ENCODE measurements at regions not wholly inside any gene's neighbourhood (a gene's known extent, or its start where the extent isn't known, plus 50 kb on each side); places are given as distances from the start of the nearest gene placed in this dataset.
"Not testable (repeated sequence)": the region's sequence is repeated elsewhere in the genome, so short reads cannot be mapped to it uniquely, and the experiment has no call there.

DNA sequence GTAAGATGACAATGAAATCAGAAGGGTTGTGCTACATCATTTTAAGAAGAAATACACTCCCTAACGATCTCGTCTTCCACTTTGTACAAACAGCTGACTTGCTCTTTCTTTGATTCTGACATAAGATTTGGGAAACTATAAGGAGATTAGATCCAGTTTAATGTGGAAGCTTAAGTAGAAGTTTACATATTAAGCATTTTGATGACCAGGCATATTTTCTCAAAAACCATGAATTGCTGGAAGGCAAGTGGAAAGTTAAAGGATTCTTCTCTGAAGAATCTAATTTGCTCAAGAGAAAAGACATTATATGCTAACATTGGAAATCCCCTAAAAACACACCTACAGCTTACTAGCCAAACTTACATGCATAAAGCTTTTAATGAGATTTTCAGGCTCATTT is 531.9 kb upstream of the PTPRD start:
- no peak for DNase-seq (ENCODE audit: low spot score)

DNA sequence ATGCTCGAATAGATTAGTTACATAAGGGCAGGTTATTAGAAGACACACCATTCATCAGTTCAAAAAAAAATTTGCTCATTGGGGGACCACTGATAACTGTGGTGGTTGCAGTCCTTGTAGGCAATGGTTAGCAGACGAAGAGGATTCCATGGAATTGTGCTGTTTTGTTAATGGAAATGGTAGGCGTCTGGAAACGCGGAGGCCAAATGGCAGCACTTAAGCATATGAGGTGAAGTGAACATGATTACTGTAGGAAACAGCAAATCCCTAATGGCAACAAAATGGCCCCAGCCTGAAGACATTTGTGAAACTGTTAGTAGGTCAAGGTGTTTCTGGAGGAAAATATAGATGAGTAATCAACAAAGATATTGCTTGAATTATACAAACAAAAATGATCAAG is 535.4 kb upstream of the PTPRD start:
- DNase-seq (ENCODE audit: low spot score): no peak

DNA sequence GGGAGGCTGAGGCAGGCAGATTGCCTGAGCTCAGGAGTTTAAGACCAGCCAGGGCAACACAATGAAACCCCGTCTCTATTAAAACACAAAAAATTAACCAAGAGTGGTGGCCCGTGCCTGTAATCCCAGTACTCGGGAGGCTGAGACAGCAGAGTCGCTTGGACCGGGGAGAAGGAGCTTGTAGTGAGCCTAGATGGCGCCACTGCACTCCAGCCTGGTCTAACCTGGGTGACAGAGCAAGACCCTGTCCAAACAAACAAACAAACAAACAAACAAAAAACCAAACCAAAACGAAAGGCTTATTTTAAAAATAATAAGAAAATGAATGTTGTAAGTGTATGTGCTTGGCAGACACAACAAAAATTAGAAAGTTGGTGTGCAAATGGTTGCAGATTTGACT is 536.3 kb upstream of the PTPRD start:
- DNase-seq (ENCODE audit: low spot score): no peak

DNA sequence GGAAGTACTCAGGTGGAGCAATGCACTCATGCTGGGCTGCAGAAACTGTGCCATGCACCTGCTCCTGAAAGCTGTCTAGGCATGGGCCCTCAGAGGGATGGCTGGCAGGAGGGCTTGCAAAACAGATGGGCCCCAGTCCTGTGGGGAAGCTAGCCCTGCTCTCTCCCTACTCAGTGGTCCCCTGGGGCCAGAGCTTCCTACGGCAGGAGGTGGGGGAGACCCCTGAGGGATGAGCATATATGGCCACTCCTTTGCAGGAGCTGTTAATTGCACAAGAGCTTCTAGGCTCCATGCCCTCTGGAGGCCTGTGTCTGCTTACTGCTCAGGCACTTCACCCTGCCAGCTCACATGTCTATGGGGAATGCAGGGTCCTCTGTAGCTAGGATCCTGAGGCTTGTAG is 545.3 kb upstream of the PTPRD start:
- DNase-seq (ENCODE audit: low spot score): no peak

DNA sequence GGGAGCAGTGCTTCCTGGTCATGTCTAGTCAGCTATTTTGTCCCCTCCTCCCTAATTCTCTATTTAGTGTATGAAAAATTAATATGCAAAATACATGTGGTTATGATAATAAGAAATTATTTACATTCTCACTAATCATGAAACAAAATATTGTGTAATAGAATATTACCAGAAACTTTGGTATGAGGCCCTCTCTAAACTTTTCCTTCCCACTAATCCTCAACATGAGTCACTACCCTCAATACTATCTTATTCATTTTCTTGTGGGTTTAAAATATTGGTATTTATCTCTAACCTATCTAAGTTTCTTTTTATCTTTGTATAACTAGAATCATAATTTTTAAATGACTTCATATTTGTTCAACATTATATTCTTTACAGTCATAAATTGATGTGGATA is 545.9 kb upstream of the PTPRD start:
- DNase-seq (ENCODE audit: low spot score): no peak

DNA sequence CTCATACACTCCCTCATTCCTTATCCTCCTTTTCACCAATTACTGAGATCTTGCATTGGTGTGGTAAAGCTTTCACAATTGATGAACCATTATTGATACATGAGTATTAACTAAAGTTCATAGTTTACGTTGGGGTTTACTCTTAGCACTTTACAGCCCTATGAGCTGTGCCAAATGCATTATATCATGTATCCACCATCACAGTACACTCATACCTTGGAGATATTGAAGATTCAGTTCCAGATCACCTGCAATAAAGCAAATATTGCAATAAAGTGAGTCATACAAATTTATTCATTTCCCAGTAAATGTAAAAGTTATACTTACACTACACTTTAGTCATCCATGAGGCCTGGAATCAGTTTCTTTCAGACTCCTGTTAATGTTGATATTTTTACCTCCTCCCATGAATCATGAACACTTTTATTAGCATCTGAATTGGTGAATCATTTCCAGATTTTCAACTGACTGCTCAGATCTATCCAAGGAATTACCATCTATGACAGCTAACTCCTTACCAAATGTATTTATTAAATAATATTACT is 546.6 kb upstream of the PTPRD start:
- no peak for DNase-seq (ENCODE audit: low spot score)

DNA sequence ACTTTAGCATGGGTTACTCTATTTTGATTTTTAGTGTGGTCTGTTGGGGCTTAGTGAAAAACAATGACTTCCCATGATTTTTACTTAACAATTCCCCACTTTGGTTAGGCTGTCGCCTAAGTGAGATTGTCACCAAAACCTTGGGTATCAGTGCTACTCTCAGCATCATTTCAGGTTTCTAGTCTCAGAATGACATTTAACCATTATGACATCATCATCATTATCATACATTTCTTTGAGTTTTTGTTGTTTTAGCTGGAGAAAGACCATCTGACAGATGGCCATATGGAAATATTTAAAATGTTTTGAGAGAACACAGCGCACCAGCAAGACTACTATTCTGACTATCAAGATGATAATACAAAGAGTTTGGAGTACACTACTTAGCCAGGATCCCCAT is 551.0 kb upstream of the PTPRD start:
- no peak for DNase-seq (ENCODE audit: low spot score)

DNA sequence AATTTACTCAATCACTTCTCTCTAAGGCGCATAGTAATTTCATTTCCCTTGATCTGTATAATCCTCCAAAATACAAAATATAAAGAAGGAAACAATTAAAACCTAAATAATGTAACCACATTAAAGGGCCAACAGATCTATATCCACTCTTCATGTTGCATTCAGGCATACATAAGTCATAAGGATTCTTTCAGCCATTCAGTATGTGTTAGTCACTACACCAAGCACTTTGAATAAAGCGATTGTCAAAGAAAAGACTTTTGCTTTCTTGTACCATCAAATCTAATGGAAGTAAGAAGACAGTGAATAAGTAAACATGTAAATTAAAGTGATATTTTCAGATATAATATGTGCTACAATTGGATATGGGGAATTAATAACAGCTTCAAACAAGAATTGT is 569.2 kb upstream of the PTPRD start:
- DNase-seq (ENCODE audit: low spot score): no peak

DNA sequence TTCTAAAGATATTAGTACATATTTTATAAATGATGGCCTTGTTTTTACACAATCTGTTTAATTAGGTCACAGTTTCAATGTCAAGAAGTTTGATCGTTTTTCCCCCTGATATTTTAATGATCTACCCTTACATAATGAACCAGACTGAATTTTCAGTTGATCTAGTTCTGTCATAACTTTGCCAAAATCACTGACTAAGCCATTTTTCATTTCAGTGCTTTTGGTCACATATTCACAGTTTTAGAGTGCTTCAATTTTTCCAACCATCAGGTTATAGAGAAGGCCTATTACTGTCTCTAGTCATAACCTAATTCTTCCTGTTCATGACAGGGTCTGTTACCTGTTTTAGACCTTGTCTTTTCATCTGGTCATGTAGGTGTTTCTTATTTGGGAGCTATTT is 577.9 kb upstream of the PTPRD start:
- DNase-seq (ENCODE audit: low spot score): no peak

DNA sequence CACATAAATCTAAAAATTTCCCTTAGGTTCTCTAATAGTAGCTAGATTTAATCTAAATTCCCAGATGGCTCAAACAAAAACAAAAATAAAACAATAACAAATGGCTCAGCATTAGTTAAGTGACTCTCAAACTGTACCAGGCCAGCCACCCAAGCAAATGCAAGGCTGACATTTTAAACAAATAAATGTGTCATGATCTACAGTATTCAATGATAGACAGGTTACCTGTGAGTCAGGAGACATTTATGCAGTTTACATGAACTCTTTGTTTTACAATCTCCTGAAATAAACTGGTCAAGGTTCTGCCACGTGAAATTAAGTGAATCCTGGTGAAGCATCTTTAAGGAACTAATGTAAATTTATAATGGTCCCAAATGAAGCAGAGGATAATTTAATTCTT is 580.2 kb upstream of the PTPRD start:
- no peak for DNase-seq (ENCODE audit: low spot score)

DNA sequence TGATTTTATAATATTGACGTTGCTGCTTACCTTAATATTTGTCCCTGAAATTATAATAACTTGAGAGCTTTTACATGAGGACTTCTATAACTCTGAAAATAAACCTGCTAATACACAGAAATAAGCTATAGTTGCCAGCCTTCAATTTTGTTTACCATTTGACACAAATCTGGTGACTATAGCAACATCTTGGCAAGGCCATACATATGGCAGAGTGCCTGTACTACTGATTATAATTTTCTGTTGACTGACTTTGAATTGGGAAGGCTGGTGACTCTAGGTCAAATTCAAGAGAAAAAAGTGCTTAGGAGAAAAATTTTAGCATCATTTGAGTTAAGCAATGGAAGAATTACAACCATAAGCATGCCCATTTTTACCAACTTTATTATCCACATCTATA is 581.4 kb upstream of the PTPRD start:
- no peak for DNase-seq (ENCODE audit: low spot score)

DNA sequence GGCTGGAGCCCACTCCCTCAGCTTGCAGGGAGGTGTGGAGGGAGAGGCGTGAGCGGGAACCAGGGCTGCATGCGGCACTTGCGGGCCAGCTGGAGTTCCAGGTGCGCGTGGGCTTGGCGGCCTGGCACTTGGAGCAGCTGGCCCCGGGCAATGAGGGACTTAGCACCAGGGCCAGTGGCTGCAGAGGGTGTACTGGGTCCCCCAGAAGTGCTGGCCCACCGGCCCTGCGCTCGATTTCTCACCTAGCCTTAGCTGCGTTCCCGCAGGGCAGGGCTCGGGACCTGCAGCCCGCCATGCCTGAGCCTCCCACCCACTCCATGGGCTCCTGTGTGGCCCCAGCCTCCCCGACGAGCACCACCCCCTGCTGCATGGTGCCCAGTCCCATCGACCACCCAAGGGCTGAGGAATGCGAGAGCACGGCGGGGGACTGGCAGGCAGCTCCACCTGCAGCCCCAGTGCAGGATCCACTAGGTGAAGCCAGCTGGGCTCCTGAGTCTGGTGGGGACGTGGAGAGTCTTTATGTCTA is 584.1 kb upstream of the PTPRD start:
- not testable (repeated sequence) for DNase-seq (ENCODE audit: low spot score)

DNA sequence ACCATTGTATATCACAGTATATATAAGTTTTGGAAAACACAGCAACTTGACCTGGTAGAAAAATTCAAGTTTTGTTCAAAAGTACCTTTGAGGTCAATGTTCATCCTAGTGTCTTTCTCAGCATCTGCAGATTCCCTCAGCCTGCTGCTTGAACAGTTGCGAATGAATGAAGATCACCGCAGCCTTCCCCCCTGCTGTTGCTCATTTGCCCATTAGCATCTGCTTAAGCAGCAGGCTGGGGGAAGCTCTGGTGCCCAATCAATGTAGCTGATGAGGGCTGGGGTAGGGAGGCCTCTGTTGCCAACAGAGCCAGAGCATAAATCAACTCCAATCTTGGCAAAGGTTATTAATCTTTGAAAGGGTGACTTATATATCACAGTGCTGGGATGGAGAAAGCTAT is 586.5 kb upstream of the PTPRD start:
- DNase-seq (ENCODE audit: low spot score): no peak

DNA sequence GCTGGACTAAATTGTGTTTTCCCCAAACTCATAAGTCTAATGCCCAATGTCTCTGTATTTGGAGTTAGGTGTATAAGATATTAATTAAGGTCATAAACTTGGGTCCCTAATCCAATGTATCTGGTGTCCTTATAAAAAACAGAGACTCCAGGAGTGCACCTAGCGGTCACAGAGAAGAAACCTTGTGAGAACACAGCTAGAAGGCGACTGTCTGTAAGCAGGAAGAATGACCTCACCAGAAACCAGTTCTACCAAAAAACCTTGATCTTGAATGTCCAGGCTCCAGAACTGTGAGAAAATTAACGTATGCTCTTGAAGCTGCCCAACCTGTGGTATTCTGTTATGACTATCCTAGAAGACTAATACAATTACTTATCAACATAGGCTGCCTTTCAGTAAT is 591.7 kb upstream of the PTPRD start:
- no peak for DNase-seq (ENCODE audit: low spot score)

DNA sequence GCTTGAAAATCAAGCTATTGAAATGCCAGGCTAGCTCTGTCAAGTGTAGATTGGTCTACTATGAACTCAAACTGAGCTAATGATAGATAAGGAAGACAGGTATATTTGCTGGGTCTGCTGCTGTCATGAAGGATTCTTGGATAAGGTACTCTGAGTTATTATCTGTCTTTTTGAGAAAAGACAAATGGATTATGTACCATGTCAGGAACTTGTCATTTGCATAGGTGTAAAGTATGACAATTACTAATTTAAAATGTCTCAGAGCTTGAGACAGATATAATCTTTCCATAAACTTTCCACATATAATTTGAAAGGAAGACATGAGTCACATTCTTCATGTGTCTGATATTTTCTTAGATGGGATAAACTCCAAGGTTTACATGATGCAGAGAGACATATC is 594.1 kb upstream of the PTPRD start:
- no peak for DNase-seq (ENCODE audit: low spot score)

DNA sequence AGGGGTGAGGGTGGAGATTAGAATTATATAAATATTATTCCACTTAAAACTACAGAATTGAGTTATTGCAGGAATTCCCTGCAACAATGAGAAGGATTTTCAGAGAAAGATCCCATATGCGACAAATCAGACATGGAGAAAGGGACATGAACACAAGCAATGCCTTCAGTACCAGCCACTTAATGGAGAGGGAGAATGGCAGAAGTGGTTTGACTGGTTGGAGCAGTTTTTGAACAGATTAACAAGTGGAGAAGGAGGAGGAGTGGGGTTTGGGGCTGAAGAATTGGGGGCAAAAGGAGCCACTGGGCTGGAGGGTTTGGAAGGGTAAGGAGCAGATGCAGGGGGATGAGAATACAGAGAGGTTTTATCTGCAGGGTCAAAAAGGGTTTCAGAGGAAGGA is 620.9 kb upstream of the PTPRD start:
- DNase-seq (ENCODE audit: low spot score): no peak

DNA sequence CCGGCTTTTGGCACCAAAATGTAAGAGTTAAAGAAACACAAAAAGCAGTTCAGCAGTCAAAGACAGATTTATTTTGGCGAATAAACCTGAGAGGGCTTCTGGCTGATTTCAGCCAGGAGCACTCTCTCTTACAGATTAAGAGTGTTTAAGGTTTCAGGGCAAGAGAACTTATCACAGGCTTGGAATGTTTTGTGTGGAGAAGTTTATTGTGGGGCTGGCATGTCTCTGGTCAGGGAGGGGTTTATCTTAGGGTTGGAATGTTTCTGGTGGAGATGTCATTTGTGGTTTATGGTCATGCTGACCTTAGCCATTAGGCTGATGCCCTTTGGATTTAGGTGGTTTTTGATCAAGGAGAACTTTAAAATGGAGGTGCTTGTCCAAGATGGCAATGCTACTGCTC is 622.3 kb upstream of the PTPRD start:
- DNase-seq (ENCODE audit: low spot score): no peak

DNA sequence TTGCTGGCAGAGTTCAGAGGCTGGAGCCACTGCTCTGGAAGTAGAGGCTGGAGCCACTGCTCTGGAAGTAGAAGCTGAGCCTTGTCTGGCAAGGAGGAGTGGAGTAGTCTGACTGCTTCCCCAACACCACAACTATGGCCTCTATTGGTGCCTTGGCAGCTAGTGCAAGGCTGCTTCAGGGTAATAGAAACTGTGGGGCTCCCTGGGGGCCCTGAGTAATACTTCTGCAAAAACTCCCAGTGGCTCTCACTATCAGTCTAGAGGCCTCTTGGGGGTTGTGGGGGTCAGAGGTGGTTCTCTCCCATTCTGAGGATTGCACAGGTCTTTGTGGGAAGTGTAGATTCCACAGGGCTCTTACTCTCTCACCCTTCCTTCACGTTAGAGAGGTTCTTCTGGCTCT is 629.0 kb upstream of the PTPRD start:
- DNase-seq (ENCODE audit: low spot score): no peak

DNA sequence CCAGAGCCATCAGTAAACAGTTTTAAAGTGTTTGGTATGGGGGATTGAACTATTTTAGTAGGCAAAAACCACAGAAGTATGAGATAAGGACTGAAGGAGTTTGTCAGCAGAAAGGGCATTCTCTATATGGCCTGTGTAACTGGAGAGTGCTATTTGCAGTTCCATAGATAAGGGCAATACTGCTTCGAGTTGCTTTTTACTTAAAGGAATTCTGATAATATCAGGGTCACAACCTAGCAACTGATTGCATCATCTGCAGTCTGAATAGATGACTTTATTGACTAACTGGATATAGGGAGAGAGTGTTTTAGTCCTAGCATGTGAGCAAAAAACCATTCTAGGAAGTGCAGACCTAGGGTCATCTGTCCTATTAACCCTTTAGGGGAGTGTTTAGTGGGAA is 645.2 kb upstream of the PTPRD start:
- DNase-seq (ENCODE audit: low spot score): no peak

DNA sequence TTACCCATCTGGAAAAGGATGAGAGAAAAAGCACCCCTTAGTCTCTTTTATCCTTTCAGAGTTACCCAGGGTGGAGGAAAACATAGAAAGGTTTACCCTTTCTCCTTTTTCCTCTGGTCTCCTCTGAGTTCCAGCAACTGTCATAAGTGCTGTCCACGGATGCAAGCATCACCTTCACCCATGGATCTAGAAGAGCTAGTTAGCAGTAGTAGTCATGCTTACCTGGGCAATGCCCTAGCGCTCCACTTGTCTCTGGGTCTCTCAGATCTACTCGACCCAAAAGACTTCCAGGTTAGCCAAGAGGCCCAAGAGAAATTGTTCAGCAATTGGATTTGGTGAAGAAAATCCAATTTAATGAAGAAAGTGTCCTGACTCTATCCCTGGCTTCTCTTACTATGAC is 656.2 kb upstream of the PTPRD start:
- no peak for DNase-seq (ENCODE audit: low spot score)

DNA sequence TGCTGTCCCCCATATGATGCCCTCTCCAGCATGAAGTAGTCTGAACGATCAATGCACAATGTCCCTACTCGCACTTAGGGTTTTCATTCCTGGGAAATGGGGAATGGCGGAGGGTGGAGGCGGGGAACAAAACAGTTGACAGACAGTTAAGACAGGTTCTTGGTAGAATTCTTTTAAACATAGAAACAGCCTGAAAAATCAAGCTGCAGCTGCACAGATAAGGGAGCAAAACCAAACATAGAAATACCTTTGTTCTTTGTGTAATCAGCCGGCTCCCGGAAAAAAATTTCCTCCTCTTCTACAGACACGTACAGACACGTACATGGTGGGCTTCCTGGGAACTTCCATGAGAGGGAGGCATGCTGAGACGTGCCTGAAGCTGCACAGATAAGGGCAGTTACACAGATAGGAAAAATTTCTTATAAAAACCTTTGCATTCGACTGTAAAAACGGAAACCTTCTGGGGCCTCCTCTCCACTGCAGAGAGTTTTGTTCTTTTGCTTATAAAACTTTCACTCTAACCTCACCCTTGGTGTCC is 662.4 kb upstream of the PTPRD start:
- no peak for DNase-seq (ENCODE audit: low spot score)

DNA sequence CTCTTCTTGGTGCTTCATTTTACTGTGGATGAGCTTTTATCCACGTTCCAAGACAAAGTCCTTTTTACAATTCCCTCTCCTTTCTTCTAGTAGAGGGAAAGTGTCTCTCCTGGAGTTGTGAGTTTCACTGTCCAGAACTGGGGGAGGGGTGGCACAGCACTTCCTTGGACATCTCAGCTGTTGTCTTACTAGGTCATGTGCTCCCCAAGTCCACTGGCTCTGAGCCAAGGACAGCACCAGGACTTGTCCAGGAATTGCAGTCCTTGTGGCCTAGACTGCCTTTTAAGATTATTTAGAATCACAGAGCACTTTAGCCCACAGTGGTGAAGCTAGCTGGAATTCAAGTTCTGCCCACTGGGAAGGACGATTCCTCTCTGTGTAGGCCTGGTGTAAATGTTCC is 700.2 kb upstream of the PTPRD start:
- DNase-seq (ENCODE audit: low spot score): peak; percentile 9

DNA sequence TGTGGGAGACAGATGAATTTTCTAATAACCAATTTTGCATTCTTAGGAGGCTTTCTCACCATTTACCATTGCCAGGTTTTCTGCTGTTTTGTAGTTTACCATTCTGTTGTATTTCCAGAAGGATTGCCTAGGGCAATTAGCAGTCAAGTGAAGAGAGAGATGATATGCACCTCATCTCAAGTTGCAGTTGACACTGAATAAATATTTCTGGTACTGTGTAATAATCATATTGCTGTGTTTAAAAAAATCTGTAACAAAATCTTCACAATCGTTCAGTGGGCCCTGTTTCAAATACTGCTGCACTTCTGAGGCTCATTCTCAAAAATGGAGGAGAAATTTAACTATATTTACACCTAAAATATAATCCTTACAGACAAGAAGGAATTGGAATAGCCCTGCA is 706.1 kb upstream of the PTPRD start:
- DNase-seq (ENCODE audit: low spot score): no peak

DNA sequence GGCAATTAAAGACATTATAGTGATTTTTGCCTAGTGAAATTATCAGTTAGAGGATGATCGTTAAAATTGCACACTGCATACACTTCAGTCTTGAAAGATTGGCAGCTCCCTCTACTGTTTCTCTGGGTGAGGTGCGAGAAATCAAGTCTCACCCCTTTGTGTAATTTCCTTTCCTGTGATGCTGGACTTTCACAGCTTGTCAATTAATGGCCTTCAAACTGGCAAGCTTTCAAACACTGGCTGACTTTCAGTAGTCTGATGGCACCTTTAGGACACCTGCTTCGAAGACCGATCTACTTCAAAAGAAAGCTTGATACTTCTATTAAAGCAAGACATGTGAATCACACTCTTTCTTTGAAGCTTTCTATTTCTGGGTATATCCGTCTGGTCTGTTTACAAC is 706.7 kb upstream of the PTPRD start:
- peak; percentile 64 for DNase-seq (ENCODE audit: low spot score)

DNA sequence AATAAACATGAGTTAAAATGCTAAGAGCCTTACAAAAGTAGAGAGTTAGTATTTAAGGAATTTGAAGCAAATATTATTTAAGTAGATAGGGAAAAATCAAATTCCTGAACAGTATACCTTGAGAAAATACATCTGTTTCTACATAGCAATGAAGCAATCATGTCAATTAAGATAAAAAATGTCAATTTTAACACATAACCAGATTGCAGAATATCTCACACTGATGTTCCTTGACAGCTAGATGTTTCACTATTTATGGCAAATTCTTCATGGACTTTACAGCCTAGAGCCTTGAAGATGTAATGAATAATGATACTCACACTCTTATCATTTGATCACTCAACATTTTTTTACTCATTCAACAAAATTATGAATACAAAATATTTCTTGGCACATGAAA is 708.2 kb upstream of the PTPRD start:
- no peak for DNase-seq (ENCODE audit: low spot score)

All from Ammon's horn (tissue), 1 donor.